DOHH2 (cell line): ENCODE measurements at regions not wholly inside any gene's neighbourhood (a gene's known extent, or its start where the extent isn't known, plus 50 kb on each side); places are given as distances from the start of the nearest gene placed in this dataset.

ENCODE experiments used
- H3F3A ChIP-seq: fragments of 200-600 bp; sonication (generic), shearing (Covaris generic); 2 replicates; pipeline ENCODE4 v1.6.0; 2016; ENCODE audit warnings: antibody characterized with exemption, mild to moderate bottlenecking; ENCODE audit not compliant: control insufficient read depth, insufficient read depth
- H3K27ac ChIP-seq: fragments of 200-600 bp; sonication (generic); 2 replicates; pipeline ENCODE4 v1.5.1; 2014; ENCODE audit warnings: low read depth, mild to moderate bottlenecking, low read length, moderate library complexity
- H3K27me3 ChIP-seq: fragments of 200-600 bp; sonication (generic); 2 replicates; pipeline ENCODE4 v1.6.1; 2014; ENCODE audit warnings: mild to moderate bottlenecking, low read length, mixed read lengths; ENCODE audit not compliant: control insufficient read depth
- H3K36me3 ChIP-seq: fragments of 200-600 bp; sonication (generic); 2 replicates; pipeline ENCODE4 v1.6.1; 2014; ENCODE audit warnings: mild to moderate bottlenecking, low read length, moderate library complexity, mixed read lengths; ENCODE audit not compliant: control insufficient read depth
- H3K4me1 ChIP-seq: fragments of 200-600 bp; sonication (generic); 2 replicates; pipeline ENCODE4 v1.6.1; 2014; ENCODE audit warnings: mild to moderate bottlenecking, low read length, mixed read lengths; ENCODE audit not compliant: control insufficient read depth
- H3K4me2 ChIP-seq: fragments of 200-600 bp; sonication (generic); 2 replicates; pipeline ENCODE4 v1.6.0; 2014; ENCODE audit warnings: mild to moderate bottlenecking, low read length, moderate library complexity
- H3K4me3 ChIP-seq: fragments of 200-600 bp; sonication (generic); 2 replicates; pipeline ENCODE4 v1.5.1; 2014; ENCODE audit warnings: mild to moderate bottlenecking, low read length, mixed read lengths
- H3K79me2 ChIP-seq: fragments of 200-600 bp; sonication (generic); 2 replicates; pipeline ENCODE4 v1.6.1; 2014; ENCODE audit warnings: mild to moderate bottlenecking, low read length, mixed read lengths; ENCODE audit not compliant: control insufficient read depth
- H3K9me2 ChIP-seq: fragments of 200-600 bp; sonication (generic); replicated peaks from 2 replicates; pipeline ENCODE4 v1.6.1; 2014; ENCODE audit warnings: mild to moderate bottlenecking, low read length, mixed read lengths; ENCODE audit not compliant: control insufficient read depth
- H3K9me3 ChIP-seq: fragments of 200-600 bp; sonication (generic); 2 replicates; pipeline ENCODE4 v1.6.1; 2014; ENCODE audit warnings: antibody characterized with exemption, low read length, mixed read lengths; ENCODE audit not compliant: control insufficient read depth, insufficient read depth
- H4K20me1 ChIP-seq: fragments of 200-600 bp; sonication (generic); 2 replicates; pipeline ENCODE4 v1.6.0; 2014; ENCODE audit warnings: low read depth, mild to moderate bottlenecking, antibody characterized with exemption, low read length, moderate library complexity; ENCODE audit not compliant: control insufficient read depth, insufficient read depth
- CTCF ChIP-seq: fragments of 200-600 bp; sonication (generic); IDR thresholded peaks from one replicate; pipeline ENCODE4 v1.5.1; 2014; ENCODE audit warnings: antibody characterized with exemption, mild to moderate bottlenecking, low read depth, low read length; ENCODE audit not compliant: poor library complexity, severe bottlenecking
- EZH2phosphoT487 ChIP-seq: fragments of 200-600 bp; sonication (generic); IDR thresholded peaks from 2 replicates; pipeline ENCODE4 v1.6.1; 2017; ENCODE audit warnings: borderline replicate concordance, mild to moderate bottlenecking, antibody characterized with exemption, low read length, moderate library complexity, mixed read lengths

GRCh38 chr15:62569460-62570404, 404.6 kb upstream of the C2CD4B start:
- no peaks in the 10 kb centered on the region for H4K20me1 ChIP-seq
- H3F3A ChIP-seq, result no peaks in the 10 kb centered on the region
- TF ChIP-seq EZH2phosphoT487 (no peak), CTCF (no peak)
- no peak overlapping the region for H3K4me3 ChIP-seq
- no peaks in the 10 kb centered on the region for H3K9me2 ChIP-seq
- no peak overlapping the region for H3K4me2 ChIP-seq
- no peaks in the 10 kb centered on the region for H3K9me3 ChIP-seq
- H3K27me3 ChIP-seq, result no peaks in the 10 kb centered on the region
- H3K79me2 ChIP-seq, result no peaks in the 10 kb centered on the region
- H3K36me3 ChIP-seq, result no peaks in the 10 kb centered on the region
- H3K4me1 ChIP-seq, result no peaks in the 10 kb centered on the region
- H3K27ac ChIP-seq, result no peak overlapping the region

- no peak overlapping the region for H3K4me2 ChIP-seq
- no peaks in the 10 kb centered on the region; the same call in 1 of the 2 replicates for H3K27me3 ChIP-seq
- no peak overlapping the region for H3K27ac ChIP-seq
- no peaks in the 10 kb centered on the region for H3K9me2 ChIP-seq
- no peak for TF ChIP-seq EZH2phosphoT487
- TF ChIP-seq CTCF, result no peak
- no peaks in the 10 kb centered on the region for H3K9me3 ChIP-seq
- no peaks in the 10 kb centered on the region for H3F3A ChIP-seq
- no peaks in the 10 kb centered on the region for H4K20me1 ChIP-seq
- H3K4me1 ChIP-seq, result no peaks in the 10 kb centered on the region
- no peaks in the 10 kb centered on the region for H3K79me2 ChIP-seq
- no peak overlapping the region for H3K4me3 ChIP-seq
- no peaks in the 10 kb centered on the region for H3K36me3 ChIP-seq
Observed at GRCh38 chr15:62570405-62570783, 405.3 kb upstream of the C2CD4B start.

GRCh38 chr15:62571072-62571471, 406.0 kb upstream of the C2CD4B start:
- Histone ChIP-seq H3K27ac (no peak overlapping the region), H3F3A (no peaks in the 10 kb centered on the region), H3K9me3 (no peaks in the 10 kb centered on the region), H3K4me1 (no peaks in the 10 kb centered on the region), H3K4me2 (no peak overlapping the region), H3K36me3 (no peaks in the 10 kb centered on the region), H3K9me2 (no peaks in the 10 kb centered on the region), H3K27me3 (peaks cover 4% of the 10 kb centered on the region; the same call in 1 of the 2 replicates), H3K79me2 (no peaks in the 10 kb centered on the region), H4K20me1 (no peaks in the 10 kb centered on the region), H3K4me3 (no peak overlapping the region)
- TF ChIP-seq CTCF, result no peak
- TF ChIP-seq EZH2phosphoT487, result no peak
